ENCODE measurements at regions not wholly inside any gene's neighbourhood (a gene's known extent, or its start where the extent isn't known, plus 50 kb on each side); places are given as distances from the start of the nearest gene placed in this dataset.

DNA sequence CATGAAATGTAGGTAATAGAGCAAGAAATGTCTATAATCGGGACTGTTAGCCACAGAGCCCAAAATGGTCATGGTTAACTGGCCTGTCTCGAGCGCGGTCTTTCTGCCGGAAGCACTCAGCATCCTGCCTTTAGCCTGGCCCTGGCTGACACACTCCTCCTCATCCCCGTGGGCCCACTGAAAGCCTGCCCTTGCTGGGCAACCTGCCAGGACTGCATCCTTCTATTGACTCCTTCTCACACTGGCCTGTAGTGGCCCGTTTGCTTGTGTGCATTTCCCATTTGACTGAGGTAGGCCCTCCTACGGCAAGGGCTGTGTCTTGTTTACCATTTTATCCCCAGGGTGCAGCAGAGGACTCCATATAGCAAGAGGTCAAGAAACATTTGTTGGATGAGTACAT, 215.7 kb downstream of the ATPSCKMT start:
- TF ChIP-seq FOXC1 (CRISPR knock-in tag; IDR thresholded peaks at IDR 0.05; ENCODE audit: borderline replicate concordance), result no peak
- TF ChIP-seq GATAD1 (CRISPR knock-in tag; IDR thresholded peaks at IDR 0.05), result no peak
- no peak for TF ChIP-seq ZBTB8A (CRISPR knock-in tag; IDR thresholded peaks at IDR 0.05; ENCODE audit: borderline replicate concordance, low read depth)
- TF ChIP-seq ELF1 (CRISPR knock-in tag; IDR thresholded peaks at IDR 0.05), result no peak
- TF ChIP-seq MYC (CRISPR knock-in tag; IDR thresholded peaks at IDR 0.05; ENCODE audit: borderline replicate concordance), result no peak
- TF ChIP-seq, protein P1, sequence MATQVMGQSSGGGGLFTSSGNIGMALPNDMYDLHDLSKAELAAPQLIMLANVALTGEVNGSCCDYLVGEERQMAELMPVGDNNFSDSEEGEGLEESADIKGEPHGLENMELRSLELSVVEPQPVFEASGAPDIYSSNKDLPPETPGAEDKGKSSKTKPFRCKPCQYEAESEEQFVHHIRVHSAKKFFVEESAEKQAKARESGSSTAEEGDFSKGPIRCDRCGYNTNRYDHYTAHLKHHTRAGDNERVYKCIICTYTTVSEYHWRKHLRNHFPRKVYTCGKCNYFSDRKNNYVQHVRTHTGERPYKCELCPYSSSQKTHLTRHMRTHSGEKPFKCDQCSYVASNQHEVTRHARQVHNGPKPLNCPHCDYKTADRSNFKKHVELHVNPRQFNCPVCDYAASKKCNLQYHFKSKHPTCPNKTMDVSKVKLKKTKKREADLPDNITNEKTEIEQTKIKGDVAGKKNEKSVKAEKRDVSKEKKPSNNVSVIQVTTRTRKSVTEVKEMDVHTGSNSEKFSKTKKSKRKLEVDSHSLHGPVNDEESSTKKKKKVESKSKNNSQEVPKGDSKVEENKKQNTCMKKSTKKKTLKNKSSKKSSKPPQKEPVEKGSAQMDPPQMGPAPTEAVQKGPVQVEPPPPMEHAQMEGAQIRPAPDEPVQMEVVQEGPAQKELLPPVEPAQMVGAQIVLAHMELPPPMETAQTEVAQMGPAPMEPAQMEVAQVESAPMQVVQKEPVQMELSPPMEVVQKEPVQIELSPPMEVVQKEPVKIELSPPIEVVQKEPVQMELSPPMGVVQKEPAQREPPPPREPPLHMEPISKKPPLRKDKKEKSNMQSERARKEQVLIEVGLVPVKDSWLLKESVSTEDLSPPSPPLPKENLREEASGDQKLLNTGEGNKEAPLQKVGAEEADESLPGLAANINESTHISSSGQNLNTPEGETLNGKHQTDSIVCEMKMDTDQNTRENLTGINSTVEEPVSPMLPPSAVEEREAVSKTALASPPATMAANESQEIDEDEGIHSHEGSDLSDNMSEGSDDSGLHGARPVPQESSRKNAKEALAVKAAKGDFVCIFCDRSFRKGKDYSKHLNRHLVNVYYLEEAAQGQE (IDR thresholded peaks at IDR 0.05; ENCODE audit: borderline replicate concordance in 1 of 2, low read depth in 1 of 2, low read length in 2 of 2), result no peak
- TF ChIP-seq ZNF12 (CRISPR knock-in tag; IDR thresholded peaks at IDR 0.05), result no peak
